GM21619 (cell line): ENCODE measurements at regions not wholly inside any gene's neighbourhood (a gene's known extent, or its start where the extent isn't known, plus 50 kb on each side); places are given as distances from the start of the nearest gene placed in this dataset.
"Not testable (repeated sequence)": the region's sequence is repeated elsewhere in the genome, so short reads cannot be mapped to it uniquely, and the experiment has no call there.

Experiments
- ATAC-seq: cut with Tn5 transposase; IDR thresholded peaks from one replicate; pipeline ENCODE4 v1.9.1; 2021; ENCODE audit not compliant: unreplicated experiment

DNA sequence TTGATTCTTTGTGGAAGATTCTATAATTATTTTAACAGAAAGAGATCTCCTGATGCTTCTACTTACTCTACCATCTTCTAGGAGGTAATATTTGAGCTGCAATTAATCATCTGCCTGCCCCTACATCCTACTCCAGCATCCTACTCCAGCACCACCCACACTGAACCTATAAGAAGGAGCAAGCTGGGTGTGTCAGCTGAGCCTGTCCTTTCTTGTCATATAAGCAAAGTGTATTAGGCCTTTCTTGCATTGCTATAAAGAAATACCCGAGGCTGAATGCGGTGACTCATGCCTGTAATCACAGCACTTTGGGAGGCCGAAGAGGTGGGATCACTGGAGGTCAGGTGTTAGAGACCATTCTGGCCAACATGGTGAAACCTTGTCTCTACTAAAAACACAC is 84.2 kb upstream of the ARG1 start:
- ATAC-seq, result no peak

GRCh38 chr6:131490441-131490840 is 82.6 kb upstream of the ARG1 start:
- no peak for ATAC-seq

GRCh38 chr6:131492932-131493573 is 80.0 kb upstream of the ARG1 start:
- ATAC-seq, result no peak

- not testable (repeated sequence) for ATAC-seq
Observed at GRCh38 chr6:131504387-131504786, 68.6 kb upstream of the ARG1 start.

GRCh38 chr6:131510094-131510493 is 62.9 kb upstream of the ARG1 start:
- peak; percentile 80 for ATAC-seq

GRCh38 chr6:131510591-131510990 is 62.4 kb upstream of the ARG1 start:
- ATAC-seq, result no peak

- peak; percentile 97 for ATAC-seq
Observed at GRCh38 chr6:131519670-131520436, 53.2 kb upstream of the ARG1 start.
